Astrocyte (in vitro differentiated cells and primary cell): ENCODE measurements at regions not wholly inside any gene's neighbourhood (a gene's known extent, or its start where the extent isn't known, plus 50 kb on each side); places are given as distances from the start of the nearest gene placed in this dataset.

Experiments
- CTCF ChIP-seq: IDR thresholded peaks from 2 replicates; pipeline ENCODE4 v1.5.1; 2011; ENCODE audit warnings: low read depth, mild to moderate bottlenecking, inconsistent platforms, low read length, moderate library complexity; ENCODE audit not compliant: insufficient read depth
- EZH2 ChIP-seq: IDR thresholded peaks from 2 replicates; pipeline ENCODE4 v1.6.1; 2012; ENCODE audit warnings: mild to moderate bottlenecking, low read length, inconsistent platforms; ENCODE audit not compliant: insufficient read depth

GRCh38 chr6:80454197-80454596, 347.7 kb downstream of the BCKDHB start:
- TF ChIP-seq CTCF, result no peak
- TF ChIP-seq EZH2, result no peak
